ENCODE measurements at regions not wholly inside any gene's neighbourhood (a gene's known extent, or its start where the extent isn't known, plus 50 kb on each side); places are given as distances from the start of the nearest gene placed in this dataset.
A peak's percentile ranks its signal among the peaks of the same experiment; 100 is the strongest.

DNA sequence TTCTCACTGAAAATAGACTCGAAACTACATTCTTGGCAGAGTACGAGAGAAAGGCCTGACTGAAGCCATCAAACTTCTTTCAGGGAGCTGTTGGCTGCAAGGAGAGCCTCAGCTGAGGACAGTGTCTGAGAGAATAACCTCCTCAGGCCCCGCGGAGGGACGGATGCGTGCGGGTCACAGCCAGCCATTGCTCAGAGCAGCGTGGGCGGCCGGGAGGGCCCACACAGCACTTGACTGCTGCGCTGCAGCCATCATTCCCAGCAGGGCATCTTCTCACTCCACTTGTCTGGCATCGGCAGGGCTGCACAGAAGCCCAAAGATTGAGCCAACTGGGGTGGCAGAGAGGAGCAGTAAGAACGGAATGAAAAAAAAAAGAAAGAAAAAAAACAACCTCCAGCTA is 113.5 kb downstream of the XCL2 start:
- no peak for TF ChIP-seq POLR2A (IDR thresholded peaks at IDR 0.05)
- TF ChIP-seq, protein P1, sequence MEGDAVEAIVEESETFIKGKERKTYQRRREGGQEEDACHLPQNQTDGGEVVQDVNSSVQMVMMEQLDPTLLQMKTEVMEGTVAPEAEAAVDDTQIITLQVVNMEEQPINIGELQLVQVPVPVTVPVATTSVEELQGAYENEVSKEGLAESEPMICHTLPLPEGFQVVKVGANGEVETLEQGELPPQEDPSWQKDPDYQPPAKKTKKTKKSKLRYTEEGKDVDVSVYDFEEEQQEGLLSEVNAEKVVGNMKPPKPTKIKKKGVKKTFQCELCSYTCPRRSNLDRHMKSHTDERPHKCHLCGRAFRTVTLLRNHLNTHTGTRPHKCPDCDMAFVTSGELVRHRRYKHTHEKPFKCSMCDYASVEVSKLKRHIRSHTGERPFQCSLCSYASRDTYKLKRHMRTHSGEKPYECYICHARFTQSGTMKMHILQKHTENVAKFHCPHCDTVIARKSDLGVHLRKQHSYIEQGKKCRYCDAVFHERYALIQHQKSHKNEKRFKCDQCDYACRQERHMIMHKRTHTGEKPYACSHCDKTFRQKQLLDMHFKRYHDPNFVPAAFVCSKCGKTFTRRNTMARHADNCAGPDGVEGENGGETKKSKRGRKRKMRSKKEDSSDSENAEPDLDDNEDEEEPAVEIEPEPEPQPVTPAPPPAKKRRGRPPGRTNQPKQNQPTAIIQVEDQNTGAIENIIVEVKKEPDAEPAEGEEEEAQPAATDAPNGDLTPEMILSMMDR (IDR thresholded peaks at IDR 0.05): no peak
- intact Hi-C loops (cut with DNase I): no loop called here
- Histone ChIP-seq H3K4me1 (replicated peaks in 1 of 2) (no peaks in the 10 kb centered on the region), H3K9me3 (replicated peaks in 1 of 3) (no peaks in the 10 kb centered on the region), H3K4me3 (no peak overlapping the region), H3K27ac (no peak overlapping the region), H3K27me3 (no peaks in the 10 kb centered on the region), H3K36me3 (replicated peaks in 1 of 2) (no peaks in the 10 kb centered on the region)
- no peak for DNase-seq
- 74 to 79% (median 77%) methylated on average over 13 of the region's 13 CpGs for WGBS, 4 donors

DNA sequence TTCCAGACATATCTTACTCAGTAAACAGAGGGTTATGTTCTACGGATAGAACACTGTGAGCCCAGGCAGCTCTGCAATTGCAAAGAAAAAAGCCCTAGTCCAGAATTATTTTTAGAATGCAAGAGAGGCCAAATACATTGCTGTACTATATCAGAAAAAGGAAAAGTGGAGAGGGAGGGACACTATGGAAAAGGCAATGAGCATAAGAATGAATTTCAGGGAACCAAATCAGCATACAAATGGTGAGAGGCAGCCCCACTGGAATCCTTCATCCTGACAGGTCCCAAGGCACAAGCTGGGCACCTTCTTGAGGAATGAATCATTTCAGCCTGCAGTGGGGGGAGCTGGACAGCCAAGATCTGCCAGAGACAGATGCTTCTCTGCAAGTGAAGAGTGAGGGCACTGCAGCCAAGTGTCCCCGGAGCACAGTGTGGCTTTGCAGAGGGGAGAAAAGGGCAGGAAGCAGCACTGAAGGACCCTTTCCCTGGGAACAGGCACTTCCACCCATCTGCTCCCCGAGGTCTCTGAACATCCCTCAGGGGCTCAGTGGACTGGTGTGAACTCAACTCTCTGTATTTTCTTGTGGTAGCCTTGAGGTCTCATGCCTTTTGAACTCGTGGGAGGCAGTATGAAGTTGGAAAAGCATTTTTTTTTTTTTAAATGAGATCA is 115.6 kb downstream of the XCL2 start:
- H3K9me3 ChIP-seq (replicated peaks in 1 of 3): no peaks in the 10 kb centered on the region
- H3K4me1 ChIP-seq (replicated peaks in 1 of 2): no peaks in the 10 kb centered on the region
- no peak overlapping the region for H3K4me3 ChIP-seq
- intact Hi-C loops (cut with DNase I): no loop called here
- peak in 3 of 7 donors; percentile 22 to 55 (median 23) for DNase-seq
- no peaks in the 10 kb centered on the region for H3K27me3 ChIP-seq
- no peak overlapping the region for H3K27ac ChIP-seq
- 45 to 71% (median 58%) methylated on average over 4 of the region's 4 CpGs for WGBS, 4 donors
- H3K36me3 ChIP-seq (replicated peaks in 1 of 2): no peaks in the 10 kb centered on the region
- no peak for TF ChIP-seq POLR2A (IDR thresholded peaks at IDR 0.05)
- TF ChIP-seq, protein P1 (IDR thresholded peaks at IDR 0.05): no peak

DNA sequence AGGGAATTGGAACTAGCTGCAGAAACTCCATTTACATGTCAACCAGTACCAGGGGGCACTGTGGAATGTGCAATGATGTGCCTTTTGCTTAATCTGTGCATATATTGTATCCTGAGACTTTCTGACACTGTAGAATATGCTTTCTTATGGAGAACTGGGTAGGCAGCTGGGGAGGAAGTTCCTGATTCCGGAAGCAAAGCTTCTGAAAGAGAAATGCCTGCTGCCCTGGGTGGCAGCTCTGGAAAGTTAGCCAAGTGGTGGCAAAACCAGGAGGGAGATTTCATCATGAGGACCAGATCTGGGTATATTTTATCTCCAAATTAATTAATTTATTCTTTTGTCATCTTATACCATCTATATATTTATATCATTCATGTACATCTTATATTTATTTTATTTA is 116.7 kb downstream of the XCL2 start:
- no peak for DNase-seq
- WGBS, 4 donors: 45 to 52% (median 47%) methylated on average over 1 of the region's 1 CpG
- no peak for TF ChIP-seq POLR2A (IDR thresholded peaks at IDR 0.05)
- TF ChIP-seq, protein P1 (IDR thresholded peaks at IDR 0.05): no peak

DNA sequence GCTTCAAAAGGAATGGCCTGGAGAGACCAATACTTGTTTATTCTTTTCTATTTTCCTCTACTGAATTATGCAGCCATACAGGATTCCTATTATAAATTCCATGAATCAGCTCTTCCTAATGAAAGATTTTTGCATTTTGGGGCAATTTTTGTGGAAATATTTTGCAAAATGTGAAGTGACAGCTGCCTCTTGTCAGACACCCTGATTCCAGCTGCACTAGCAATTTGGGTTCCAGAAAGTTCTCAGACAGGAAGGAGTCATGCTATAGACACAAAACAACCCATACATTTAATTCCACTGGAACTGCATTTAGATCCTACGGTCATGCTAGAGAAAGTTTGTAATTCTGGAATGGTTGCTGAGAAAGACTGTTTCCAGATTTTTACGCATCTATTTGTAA is 119.5 kb downstream of the XCL2 start:
- TF ChIP-seq, protein P1 (IDR thresholded peaks at IDR 0.05): no peak
- no peak for TF ChIP-seq POLR2A (IDR thresholded peaks at IDR 0.05)
- DNase-seq: no peak
- no peaks in the 10 kb centered on the region for H3K9me3 ChIP-seq (replicated peaks in 1 of 3)
- intact Hi-C loops (cut with DNase I): no loop called here
- H3K4me3 ChIP-seq: no peak overlapping the region
- no peaks in the 10 kb centered on the region for H3K36me3 ChIP-seq (replicated peaks in 1 of 2)
- H3K27me3 ChIP-seq: no peaks in the 10 kb centered on the region
- no peak overlapping the region for H3K27ac ChIP-seq
- H3K4me1 ChIP-seq (replicated peaks in 1 of 2): no peaks in the 10 kb centered on the region
- WGBS, 4 donors: 82 to 94% (median 89%) methylated on average over 2 of the region's 2 CpGs

More for the DNA sequence above, 116.7 kb downstream of the XCL2 start:
- Histone ChIP-seq H3K4me3 (no peak overlapping the region), H3K27ac (no peak overlapping the region), H3K36me3 (replicated peaks in 1 of 2) (no peaks in the 10 kb centered on the region), H3K9me3 (replicated peaks in 1 of 3) (no peaks in the 10 kb centered on the region), H3K27me3 (no peaks in the 10 kb centered on the region), H3K4me1 (replicated peaks in 1 of 2) (no peaks in the 10 kb centered on the region)
- intact Hi-C loops (cut with DNase I): no loop called here

Data from adrenal gland (tissue), 9 donors.